ENCODE measurements at regions not wholly inside any gene's neighbourhood (a gene's known extent, or its start where the extent isn't known, plus 50 kb on each side); places are given as distances from the start of the nearest gene placed in this dataset.

GRCh38 chr3:107919239-107919638 is 171.6 kb downstream of the CD47 start:
- no peak for TF ChIP-seq REST (IDR thresholded peaks at IDR 0.05; ENCODE audit: insufficient read depth in 1 of 2, low read depth in 2 of 2, low read length in 2 of 2)
- TF ChIP-seq POLR2AphosphoS5 (IDR thresholded peaks at IDR 0.05; ENCODE audit: low read depth, low read length): no peak
- TF ChIP-seq TAF1 (IDR thresholded peaks at IDR 0.05; ENCODE audit: borderline replicate concordance, insufficient read depth, low read length): no peak
- TF ChIP-seq FOXP2 (optimal IDR thresholded peaks at IDR 0.05; ENCODE audit: borderline replicate concordance, extremely low read depth, extremely low read length, insufficient read depth): no peak

All from PFSK-1 (cell line).